ENCODE measurements at regions not wholly inside any gene's neighbourhood (a gene's known extent, or its start where the extent isn't known, plus 50 kb on each side); places are given as distances from the start of the nearest gene placed in this dataset.

- FAIRE-seq (no peak), DNase-seq (ENCODE audit: extremely low spot score, insufficient read length, low read depth) (peak; percentile 8)
These were observed 563.6 kb upstream of the SEMA3D start for GRCh38 chr7:85750454-85750949.

GRCh38 chr7:85749696-85750453, 563.0 kb upstream of the SEMA3D start:
- FAIRE-seq (no peak), DNase-seq (ENCODE audit: extremely low spot score, insufficient read length, low read depth) (no peak)

- DNase-seq (ENCODE audit: extremely low spot score, insufficient read length, low read depth) (no peak), FAIRE-seq (no peak)
These were observed 562.0 kb upstream of the SEMA3D start for GRCh38 chr7:85748861-85749260.

GRCh38 chr7:85737426-85737825, 550.6 kb upstream of the SEMA3D start:
- FAIRE-seq (no peak), DNase-seq (ENCODE audit: extremely low spot score, insufficient read length, low read depth) (no peak)

GRCh38 chr7:85736085-85736484, 549.2 kb upstream of the SEMA3D start:
- DNase-seq (ENCODE audit: extremely low spot score, insufficient read length, low read depth) (no peak), FAIRE-seq (no peak)

- no peak for DNase-seq (ENCODE audit: extremely low spot score, insufficient read length, low read depth)
These were observed 548.0 kb upstream of the SEMA3D start for GRCh38 chr7:85734823-85735222.

GRCh38 chr7:85733169-85733915, 546.5 kb upstream of the SEMA3D start:
- FAIRE-seq, result no peak

More at GRCh38 chr7:85734823-85735222, 548.0 kb upstream of the SEMA3D start:
- no peak for FAIRE-seq

GRCh38 chr7:85730012-85730411, 543.2 kb upstream of the SEMA3D start:
- no peak for FAIRE-seq
- no peak for DNase-seq (ENCODE audit: extremely low spot score, insufficient read length, low read depth)

More at GRCh38 chr7:85733169-85733915, 546.5 kb upstream of the SEMA3D start:
- no peak for DNase-seq (ENCODE audit: extremely low spot score, insufficient read length, low read depth)

- FAIRE-seq, result no peak
- DNase-seq (ENCODE audit: extremely low spot score, insufficient read length, low read depth), result no peak
These were observed 538.2 kb upstream of the SEMA3D start for GRCh38 chr7:85725026-85725425.

GRCh38 chr7:85719981-85720953, 533.4 kb upstream of the SEMA3D start:
- FAIRE-seq, result no peak

GRCh38 chr7:85716353-85716752, 529.5 kb upstream of the SEMA3D start:
- FAIRE-seq, result no peak
- DNase-seq (ENCODE audit: extremely low spot score, insufficient read length, low read depth), result no peak

More at GRCh38 chr7:85719981-85720953, 533.4 kb upstream of the SEMA3D start:
- DNase-seq (ENCODE audit: extremely low spot score, insufficient read length, low read depth), result no peak

- no peak for FAIRE-seq
These were observed 528.1 kb upstream of the SEMA3D start for GRCh38 chr7:85714951-85715350.

GRCh38 chr7:85714043-85714578, 527.3 kb upstream of the SEMA3D start:
- FAIRE-seq, result no peak
- DNase-seq (ENCODE audit: extremely low spot score, insufficient read length, low read depth), result no peak

More at GRCh38 chr7:85714951-85715350, 528.1 kb upstream of the SEMA3D start:
- DNase-seq (ENCODE audit: extremely low spot score, insufficient read length, low read depth), result no peak

GRCh38 chr7:85713171-85713570, 526.3 kb upstream of the SEMA3D start:
- no peak for FAIRE-seq

GRCh38 chr7:85711894-85712293, 525.0 kb upstream of the SEMA3D start:
- DNase-seq (ENCODE audit: extremely low spot score, insufficient read length, low read depth) (no peak), FAIRE-seq (no peak)

More at GRCh38 chr7:85713171-85713570, 526.3 kb upstream of the SEMA3D start:
- no peak for DNase-seq (ENCODE audit: extremely low spot score, insufficient read length, low read depth)

- FAIRE-seq (no peak), DNase-seq (ENCODE audit: extremely low spot score, insufficient read length, low read depth) (no peak)
These were observed 524.1 kb upstream of the SEMA3D start for GRCh38 chr7:85710960-85711359.

GRCh38 chr7:85708221-85708620, 521.4 kb upstream of the SEMA3D start:
- no peak for FAIRE-seq
- DNase-seq (ENCODE audit: extremely low spot score, insufficient read length, low read depth), result no peak

- DNase-seq (ENCODE audit: extremely low spot score, insufficient read length, low read depth), result no peak
These were observed 518.2 kb upstream of the SEMA3D start for GRCh38 chr7:85705076-85705475.

GRCh38 chr7:85703251-85704010, 516.6 kb upstream of the SEMA3D start:
- no peak for DNase-seq (ENCODE audit: extremely low spot score, insufficient read length, low read depth)
- FAIRE-seq, result no peak

More at GRCh38 chr7:85705076-85705475, 518.2 kb upstream of the SEMA3D start:
- FAIRE-seq, result no peak
